DMS 273 (cell line): ENCODE measurements at regions not wholly inside any gene's neighbourhood (a gene's known extent, or its start where the extent isn't known, plus 50 kb on each side); places are given as distances from the start of the nearest gene placed in this dataset.

ENCODE experiments used
- DNase-seq: peaks from one replicate; lab custom pipeline; 2025; ENCODE audit not compliant: unreplicated experiment; lab: John Stamatoyannopoulos, UW

DNA sequence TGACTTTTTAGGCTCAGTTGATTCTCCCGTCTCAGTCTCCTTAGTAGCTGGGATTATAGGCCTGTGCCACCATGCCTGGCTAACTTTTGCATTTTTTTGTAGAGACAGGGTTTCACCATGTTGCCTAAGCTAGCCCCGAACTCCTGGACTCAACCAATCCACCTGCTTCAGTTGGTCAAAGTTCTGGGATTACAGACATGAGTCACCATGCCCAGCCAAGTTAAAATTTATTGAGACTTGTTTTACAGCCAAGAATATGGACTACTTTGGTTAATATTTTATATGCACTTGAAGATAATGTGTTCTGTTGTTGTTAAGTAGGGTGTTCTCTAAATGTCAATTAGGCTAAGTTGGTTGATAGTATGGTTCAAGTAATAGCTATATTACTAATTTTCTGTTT, 58.7 kb downstream of the CYTL1 start:
- DNase-seq: no peak

DNA sequence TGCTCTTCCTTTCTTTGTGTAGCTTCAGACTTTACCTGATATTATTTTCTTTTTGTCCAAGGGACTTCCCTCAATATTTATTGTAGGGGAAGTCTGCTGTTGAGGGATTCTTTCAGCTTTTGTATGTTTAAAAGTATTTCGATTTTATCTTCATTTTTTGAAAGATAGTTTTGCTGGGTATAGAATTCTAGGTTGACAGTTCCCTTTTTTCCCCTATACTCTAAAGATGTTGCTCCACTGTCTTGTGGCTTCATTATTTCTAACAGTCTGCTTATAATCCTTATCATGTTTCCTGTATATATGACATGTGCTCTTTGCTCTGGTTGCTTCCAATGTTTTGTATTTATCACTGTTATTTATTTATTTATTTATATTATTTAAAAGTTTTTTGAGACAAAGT, 57.3 kb downstream of the CYTL1 start:
- no peak for DNase-seq

DNA sequence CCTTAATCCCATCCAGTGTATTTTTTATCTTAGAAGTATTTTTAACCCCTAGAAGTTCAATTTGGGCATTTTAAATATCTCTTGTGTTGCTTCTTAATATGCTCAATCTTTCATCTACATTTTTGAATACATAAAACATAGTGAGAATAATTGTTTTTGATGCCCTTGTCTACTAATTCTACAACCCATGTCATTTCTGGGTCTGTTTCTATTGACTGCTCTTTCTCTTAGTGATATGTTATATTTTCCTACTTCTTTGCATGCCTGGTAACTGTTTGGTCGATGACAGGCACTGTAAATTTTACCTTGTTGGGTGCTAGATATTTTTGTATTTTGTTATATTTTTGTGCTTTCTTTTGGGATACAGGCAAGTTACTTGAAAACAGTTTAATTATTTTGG, 56.3 kb downstream of the CYTL1 start:
- no peak for DNase-seq
